Neural progenitor cell (in vitro differentiated cells): ENCODE measurements at regions not wholly inside any gene's neighbourhood (a gene's known extent, or its start where the extent isn't known, plus 50 kb on each side); places are given as distances from the start of the nearest gene placed in this dataset.

ENCODE experiments used
- EZH2 ChIP-seq: fragments of 200-600 bp; sonication (generic); IDR thresholded peaks from 2 replicates; pipeline ENCODE4 v1.6.1; 2017; ENCODE audit warnings: antibody characterized with exemption, mild to moderate bottlenecking, moderate library complexity
- EZH2phosphoT487 ChIP-seq: fragments of 200-600 bp; sonication (generic); IDR thresholded peaks from 2 replicates; pipeline ENCODE4 v1.6.1; 2017; ENCODE audit warnings: antibody characterized with exemption
- TF ChIP-seq, protein P1 (sequence below): fragments of 200-600 bp; sonication (generic); IDR thresholded peaks from 2 replicates; pipeline ENCODE4 v1.5.1; 2017; ENCODE audit warnings: antibody characterized with exemption, mild to moderate bottlenecking

DNA sequence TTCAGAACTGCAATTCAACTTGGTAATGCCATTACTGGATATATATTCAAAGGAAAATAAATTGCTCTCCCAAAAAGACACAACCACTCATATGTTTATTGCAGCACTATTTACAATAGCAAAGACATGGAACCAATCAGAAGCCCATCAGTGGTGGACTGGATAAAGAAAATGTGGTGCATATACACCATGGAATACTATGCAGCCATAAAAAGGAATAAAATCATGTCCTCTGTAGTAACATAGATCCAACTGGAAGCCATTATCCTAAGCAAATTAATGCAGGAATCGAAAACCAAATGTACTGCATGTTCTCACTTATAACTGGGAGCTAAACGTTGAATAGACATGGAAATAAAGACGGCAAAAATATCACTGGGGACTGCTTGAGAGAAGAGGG, 117.0 kb downstream of the MAP3K21 start:
- TF ChIP-seq EZH2 (no peak), EZH2phosphoT487 (no peak)
- TF ChIP-seq, protein P1, sequence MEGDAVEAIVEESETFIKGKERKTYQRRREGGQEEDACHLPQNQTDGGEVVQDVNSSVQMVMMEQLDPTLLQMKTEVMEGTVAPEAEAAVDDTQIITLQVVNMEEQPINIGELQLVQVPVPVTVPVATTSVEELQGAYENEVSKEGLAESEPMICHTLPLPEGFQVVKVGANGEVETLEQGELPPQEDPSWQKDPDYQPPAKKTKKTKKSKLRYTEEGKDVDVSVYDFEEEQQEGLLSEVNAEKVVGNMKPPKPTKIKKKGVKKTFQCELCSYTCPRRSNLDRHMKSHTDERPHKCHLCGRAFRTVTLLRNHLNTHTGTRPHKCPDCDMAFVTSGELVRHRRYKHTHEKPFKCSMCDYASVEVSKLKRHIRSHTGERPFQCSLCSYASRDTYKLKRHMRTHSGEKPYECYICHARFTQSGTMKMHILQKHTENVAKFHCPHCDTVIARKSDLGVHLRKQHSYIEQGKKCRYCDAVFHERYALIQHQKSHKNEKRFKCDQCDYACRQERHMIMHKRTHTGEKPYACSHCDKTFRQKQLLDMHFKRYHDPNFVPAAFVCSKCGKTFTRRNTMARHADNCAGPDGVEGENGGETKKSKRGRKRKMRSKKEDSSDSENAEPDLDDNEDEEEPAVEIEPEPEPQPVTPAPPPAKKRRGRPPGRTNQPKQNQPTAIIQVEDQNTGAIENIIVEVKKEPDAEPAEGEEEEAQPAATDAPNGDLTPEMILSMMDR, result no peak
